ENCODE measurements at regions not wholly inside any gene's neighbourhood (a gene's known extent, or its start where the extent isn't known, plus 50 kb on each side); places are given as distances from the start of the nearest gene placed in this dataset.

- Mint-ChIP-seq H3K4me3 (ENCODE audit: low read depth) (no peak overlapping the region), H3K27me3 (peaks cover 5% of the 10 kb centered on the region), H3K4me1 (ENCODE audit: low read depth) (no peaks in the 10 kb centered on the region), H3K9me3 (ENCODE audit: low read depth) (no peaks in the 10 kb centered on the region), H3K27ac (no peak overlapping the region), H3K36me3 (ENCODE audit: insufficient read depth) (no peaks in the 10 kb centered on the region)
- no peak for TF ChIP-seq CTCF (IDR thresholded peaks at IDR 0.05; ENCODE audit: unreplicated experiment)
- no peak for DNase-seq (ENCODE audit: low spot score, unreplicated experiment)
Observed at GRCh38 chr2:9681427-9681817, 50.6 kb upstream of the YWHAQ start.

DNA sequence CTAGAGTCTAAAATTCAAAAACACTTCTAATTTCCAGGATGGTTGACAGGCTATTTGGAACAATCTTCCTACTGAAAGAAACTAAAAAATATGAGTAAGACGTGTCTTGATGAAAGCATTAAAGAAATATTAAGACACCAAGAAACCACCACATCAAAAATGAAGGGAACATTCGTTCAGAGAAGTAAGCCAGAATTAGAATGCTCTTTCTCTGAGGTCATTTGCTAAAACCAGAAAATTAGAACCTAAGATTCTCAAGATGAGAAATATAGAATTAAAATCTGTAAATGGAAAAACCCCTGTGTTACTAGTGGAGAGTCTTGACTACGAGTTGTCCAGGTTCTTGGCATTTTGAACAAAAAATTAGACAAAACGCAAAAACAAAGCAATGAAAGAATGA lies 54.8 kb upstream of the YWHAQ start:
- Mint-ChIP-seq H3K27ac (no peak overlapping the region), H3K27me3 (no peaks in the 10 kb centered on the region), H3K4me1 (ENCODE audit: low read depth) (no peaks in the 10 kb centered on the region), H3K4me3 (ENCODE audit: low read depth) (no peak overlapping the region), H3K36me3 (ENCODE audit: insufficient read depth) (no peaks in the 10 kb centered on the region), H3K9me3 (ENCODE audit: low read depth) (no peaks in the 10 kb centered on the region)
- DNase-seq (ENCODE audit: low spot score, unreplicated experiment), result no peak
- no peak for TF ChIP-seq CTCF (IDR thresholded peaks at IDR 0.05; ENCODE audit: unreplicated experiment)

- TF ChIP-seq CTCF (IDR thresholded peaks at IDR 0.05; ENCODE audit: unreplicated experiment), result no peak
- no peaks in the 10 kb centered on the region for H3K4me1 Mint-ChIP-seq (ENCODE audit: low read depth)
- H3K27me3 Mint-ChIP-seq, result no peaks in the 10 kb centered on the region
- no peak overlapping the region for H3K27ac Mint-ChIP-seq
- H3K9me3 Mint-ChIP-seq (ENCODE audit: low read depth), result no peaks in the 10 kb centered on the region
- no peak overlapping the region for H3K4me3 Mint-ChIP-seq (ENCODE audit: low read depth)
- H3K36me3 Mint-ChIP-seq (ENCODE audit: insufficient read depth), result no peaks in the 10 kb centered on the region
- no peak for DNase-seq (ENCODE audit: low spot score, unreplicated experiment)
Observed at GRCh38 chr2:9686061-9686460, 55.3 kb upstream of the YWHAQ start.

DNA sequence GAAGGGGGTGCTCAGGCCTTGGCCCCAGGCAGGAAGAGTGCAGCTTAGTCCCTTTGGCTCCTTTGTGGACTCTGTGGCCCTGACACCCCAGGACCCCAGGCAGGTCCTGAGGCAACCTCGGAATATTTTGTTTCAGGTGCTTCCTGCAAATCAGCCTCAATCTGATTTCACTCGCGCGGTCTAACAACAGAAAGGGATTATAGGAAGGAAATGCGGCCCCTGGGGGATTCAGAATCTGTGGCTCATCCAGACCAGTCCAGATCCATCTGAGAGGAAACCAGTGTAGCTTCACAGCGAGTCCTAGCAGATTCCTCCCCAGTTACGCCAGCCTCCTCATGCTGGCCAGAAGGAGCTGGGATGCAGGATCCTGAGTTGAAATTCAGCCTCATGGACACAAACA lies 59.5 kb upstream of the YWHAQ start:
- DNase-seq (ENCODE audit: low spot score, unreplicated experiment), result no peak
- no peak overlapping the region for H3K27ac Mint-ChIP-seq
- TF ChIP-seq CTCF (IDR thresholded peaks at IDR 0.05; ENCODE audit: unreplicated experiment), result no peak
- H3K9me3 Mint-ChIP-seq (ENCODE audit: low read depth), result no peaks in the 10 kb centered on the region
- no peak overlapping the region for H3K4me3 Mint-ChIP-seq (ENCODE audit: low read depth)
- H3K36me3 Mint-ChIP-seq (ENCODE audit: insufficient read depth), result no peaks in the 10 kb centered on the region
- H3K4me1 Mint-ChIP-seq (ENCODE audit: low read depth), result no peaks in the 10 kb centered on the region
- no peaks in the 10 kb centered on the region for H3K27me3 Mint-ChIP-seq

DNA sequence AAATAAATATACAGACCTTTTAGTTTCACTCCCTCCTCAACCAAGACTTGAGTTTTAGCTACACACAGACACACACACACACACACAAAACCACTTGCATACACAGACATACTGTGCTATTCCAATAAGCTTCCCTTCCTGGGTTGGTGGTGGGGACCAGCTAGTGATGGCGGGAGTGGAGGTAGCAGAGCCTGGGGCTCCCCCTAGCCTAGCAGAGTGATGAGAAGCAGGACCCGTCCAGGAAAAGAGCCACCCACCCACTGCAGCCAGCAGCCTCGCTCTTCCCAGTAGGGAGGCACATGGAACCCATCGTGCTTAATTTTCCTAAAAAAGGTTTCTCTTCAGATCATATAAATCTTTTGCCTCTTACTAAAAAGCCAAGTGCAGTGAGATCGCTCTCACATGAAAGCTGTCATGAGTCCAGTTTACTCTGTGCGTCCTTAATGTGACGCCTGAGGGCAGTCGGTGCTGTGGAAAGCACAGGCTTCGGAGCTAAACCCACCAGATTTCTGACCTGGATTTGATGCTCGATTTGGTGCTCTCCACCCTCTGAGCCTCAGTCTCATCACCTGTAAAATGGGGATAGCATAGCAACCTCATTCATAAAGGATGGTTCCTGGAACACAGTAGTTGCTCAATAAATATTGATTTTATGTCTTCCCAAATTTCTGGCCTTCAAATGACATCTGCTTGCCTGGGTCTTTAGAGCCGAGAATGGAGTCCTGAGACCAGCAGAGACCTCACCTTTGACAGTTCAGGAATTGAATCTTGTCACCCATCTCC lies 60.1 kb upstream of the YWHAQ start:
- no peaks in the 10 kb centered on the region for H3K27me3 Mint-ChIP-seq
- no peak overlapping the region for H3K27ac Mint-ChIP-seq
- no peak for DNase-seq (ENCODE audit: low spot score, unreplicated experiment)
- no peak overlapping the region for H3K4me3 Mint-ChIP-seq (ENCODE audit: low read depth)
- no peak for TF ChIP-seq CTCF (IDR thresholded peaks at IDR 0.05; ENCODE audit: unreplicated experiment)
- no peaks in the 10 kb centered on the region for H3K4me1 Mint-ChIP-seq (ENCODE audit: low read depth)
- no peaks in the 10 kb centered on the region for H3K36me3 Mint-ChIP-seq (ENCODE audit: insufficient read depth)
- no peaks in the 10 kb centered on the region for H3K9me3 Mint-ChIP-seq (ENCODE audit: low read depth)

All from progenitor cell of endocrine pancreas (in vitro differentiated cells).